ENCODE measurements at regions not wholly inside any gene's neighbourhood (a gene's known extent, or its start where the extent isn't known, plus 50 kb on each side); places are given as distances from the start of the nearest gene placed in this dataset.

DNA sequence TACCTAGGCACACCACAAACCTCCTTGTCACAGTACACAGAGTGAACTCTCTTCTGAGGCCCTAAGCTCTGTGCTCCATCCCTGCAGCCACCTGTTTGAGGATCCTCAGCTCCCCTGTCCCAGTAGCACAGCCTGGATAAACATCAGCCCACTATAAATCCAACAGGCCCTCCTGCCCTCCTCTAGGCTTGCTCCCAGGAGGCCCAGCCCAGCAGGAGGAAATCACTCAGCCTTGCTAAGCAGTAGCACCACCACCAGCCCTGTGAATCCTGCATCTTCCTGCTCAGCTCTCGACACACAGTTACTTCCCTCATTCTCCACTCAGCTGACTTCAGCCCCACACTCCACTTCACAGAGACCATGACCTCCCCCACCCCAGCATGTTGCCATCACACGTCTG is 273.9 kb downstream of the BCOR start:
- TF ChIP-seq, protein P1, sequence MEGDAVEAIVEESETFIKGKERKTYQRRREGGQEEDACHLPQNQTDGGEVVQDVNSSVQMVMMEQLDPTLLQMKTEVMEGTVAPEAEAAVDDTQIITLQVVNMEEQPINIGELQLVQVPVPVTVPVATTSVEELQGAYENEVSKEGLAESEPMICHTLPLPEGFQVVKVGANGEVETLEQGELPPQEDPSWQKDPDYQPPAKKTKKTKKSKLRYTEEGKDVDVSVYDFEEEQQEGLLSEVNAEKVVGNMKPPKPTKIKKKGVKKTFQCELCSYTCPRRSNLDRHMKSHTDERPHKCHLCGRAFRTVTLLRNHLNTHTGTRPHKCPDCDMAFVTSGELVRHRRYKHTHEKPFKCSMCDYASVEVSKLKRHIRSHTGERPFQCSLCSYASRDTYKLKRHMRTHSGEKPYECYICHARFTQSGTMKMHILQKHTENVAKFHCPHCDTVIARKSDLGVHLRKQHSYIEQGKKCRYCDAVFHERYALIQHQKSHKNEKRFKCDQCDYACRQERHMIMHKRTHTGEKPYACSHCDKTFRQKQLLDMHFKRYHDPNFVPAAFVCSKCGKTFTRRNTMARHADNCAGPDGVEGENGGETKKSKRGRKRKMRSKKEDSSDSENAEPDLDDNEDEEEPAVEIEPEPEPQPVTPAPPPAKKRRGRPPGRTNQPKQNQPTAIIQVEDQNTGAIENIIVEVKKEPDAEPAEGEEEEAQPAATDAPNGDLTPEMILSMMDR (IDR thresholded peaks at IDR 0.05; ENCODE audit: low read length), result no peak
- TF ChIP-seq EZH2 (IDR thresholded peaks at IDR 0.05; ENCODE audit: borderline replicate concordance, low read length), result no peak
